Transverse colon (tissue), 4 donors: ENCODE measurements at regions not wholly inside any gene's neighbourhood (a gene's known extent, or its start where the extent isn't known, plus 50 kb on each side); places are given as distances from the start of the nearest gene placed in this dataset.
A peak's percentile ranks its signal among the peaks of the same experiment; 100 is the strongest.

Experiments
- DNase-seq: peaks from one replicate; pipeline ENCODE4 v3.0.0-alpha.2; 2019
- H3K27ac ChIP-seq, 4 donors: fragments of 200-600 bp; sonication (generic); 2 replicates each; pipeline ENCODE4 v1.5.1; 2016 to 2018; ENCODE audit warnings: inconsistent platforms in 4 of 4
- H3K27me3 ChIP-seq: fragments of 200-600 bp; sonication (generic); 2 replicates; pipeline ENCODE4 v1.5.1; 2017; ENCODE audit warnings: inconsistent platforms
- H3K36me3 ChIP-seq, 4 donors: fragments of 200-600 bp; sonication (generic); 2 replicates each; pipeline ENCODE4 v1.5.1; 2017 to 2019; ENCODE audit warnings: inconsistent platforms in 4 of 4
- H3K4me1 ChIP-seq, 4 donors: fragments of 200-600 bp; sonication (generic); 2 replicates each; pipeline ENCODE4 v1.5.1; 2017 to 2020; ENCODE audit warnings: inconsistent platforms in 4 of 4
- H3K4me3 ChIP-seq, 4 donors: fragments of 200-600 bp; sonication (generic); 1 replicate in 1 of 4; 2 replicates in 3 of 4; pipeline versions ENCODE4 v1.5.1 to v1.6.1; 2017 to 2019; ENCODE audit warnings: inconsistent platforms in 4 of 4
- H3K9me3 ChIP-seq, 2 donors: fragments of 200-600 bp; sonication (generic); 2 replicates each; pipeline ENCODE4 v1.5.1; 2017 to 2019; ENCODE audit warnings: inconsistent platforms in 2 of 2
- CTCF ChIP-seq, 5 experiments: fragments of 200-600 bp in 3 of 5; fragments of 450-650 bp in 2 of 5; sonication (generic) in 3 of 5; IDR thresholded peaks; 1 replicate in 2 of 5; 2 replicates in 3 of 5; pipeline ENCODE4 v1.5.1; 2016 to 2017; ENCODE audit warnings: antibody characterized with exemption in 5 of 5, inconsistent platforms in 3 of 5, mild to moderate bottlenecking in 2 of 5, moderate library complexity in 1 of 5
- EP300 ChIP-seq: sonication (generic); formaldehyde crosslinking; IDR thresholded peaks from one replicate; pipeline ENCODE4 v1.6.1; 2017; ENCODE audit warnings: antibody characterized with exemption, low read depth
- POLR2A ChIP-seq: fragments of 450-650 bp; IDR thresholded peaks from one replicate; pipeline ENCODE4 v1.6.1; 2016; ENCODE audit warnings: antibody characterized with exemption, mild to moderate bottlenecking, moderate library complexity
- POLR2AphosphoS5 ChIP-seq, 3 donors: sonication (generic); formaldehyde crosslinking; IDR thresholded peaks; one replicate each; pipeline ENCODE4 v1.6.1; 2016; ENCODE audit warnings: antibody characterized with exemption in 3 of 3
- WGBS, 2 donors: methylation state at CpG; one replicate each; pipeline ENCODE4 v1.1.5; 2018; ENCODE audit warnings: low coverage in 1 of 2; 5-methylcytosine and 5-hydroxymethylcytosine counted together
- in situ Hi-C, 4 donors: fragments of 200-750 bp; cut with MboI; loops; one replicate each; pipeline versions ENCODE4 v1.15.0 to v1.15.1; 2017; ENCODE audit warnings: low sequenced_read_pairs in 3 of 4, low pct_ligation_motif_present in 1 of 4, low pct_unique_long_range_greater_than_20kb in 1 of 4
- intact Hi-C: fragments of 100-400 bp; cut with DNase I; formaldehyde crosslinking; loops from one replicate; pipeline ENCODE4 v1.15.1; 2023; ENCODE audit warnings: low total_unique reads
- small RNA-seq, 4 donors: library from RNA; depleted of rRNA; stranded (forward); fragments of <200 nt; gene quantifications; one replicate each; pipeline ENCODE3, GENCODE V24; 2016

- H3K9me3 ChIP-seq, result no peaks in the 10 kb centered on the region
- 39% methylated on average over 1 of the region's 1 CpG; no CpG with 5 or more reads in 1 of the 2 donors for WGBS, 2 donors
- intact Hi-C loops, result no loop called here
Measured at GRCh38 chr2:75765798-75766197, 55.1 kb upstream of the GCFC2 start.

GRCh38 chr2:75764611-75765010, 53.9 kb upstream of the GCFC2 start:
- TF ChIP-seq POLR2AphosphoS5 (IDR thresholded peaks at IDR 0.05) (peak in 1 of 3 donors; percentile 45), POLR2A (no peak), EP300 (no peak), CTCF (IDR thresholded peaks at IDR 0.05) (no peak)
- Histone ChIP-seq H3K4me3 (no peak overlapping the region), H3K9me3 (no peaks in the 10 kb centered on the region), H3K27ac (peak overlapping the region in 3 of 4 donors; percentile 69 to 72 (median 70)), H3K27me3 (no peaks in the 10 kb centered on the region), H3K4me1 (peaks cover 0 to 13% (median 4%) of the 10 kb centered on the region in 4 donors), H3K36me3 (no peaks in the 10 kb centered on the region)
- in situ Hi-C loops, result no loop called here
- DNase-seq, result peak; percentile 34
- intact Hi-C loops, result no loop called here
- WGBS, 2 donors, result 33 to 45% methylated on average over 3 of the region's 3 CpGs

More at GRCh38 chr2:75765798-75766197, 55.1 kb upstream of the GCFC2 start:
- no peak for TF ChIP-seq POLR2A
- no peak for TF ChIP-seq CTCF (IDR thresholded peaks at IDR 0.05)
- no peak for TF ChIP-seq EP300
- TF ChIP-seq POLR2AphosphoS5 (IDR thresholded peaks at IDR 0.05), result no peak
- Histone ChIP-seq H3K36me3 (no peaks in the 10 kb centered on the region), H3K4me1 (peaks cover 0 to 13% (median 4%) of the 10 kb centered on the region in 4 donors), H3K27ac (peak overlapping the region in 3 of 4 donors; percentile 69 to 72 (median 70)), H3K4me3 (no peak overlapping the region), H3K27me3 (no peaks in the 10 kb centered on the region)
- in situ Hi-C loops, result no loop called here
- peak; percentile 11 for DNase-seq

Small RNAs in the stretch of these regions (small RNA-seq; reads per million reads assigned to genes)
- gene RN7SKP164, result 0 to 0.14 (median 0) reads per million in 4 donors
